Chondrocyte (in vitro differentiated cells): ENCODE measurements at regions not wholly inside any gene's neighbourhood (a gene's known extent, or its start where the extent isn't known, plus 50 kb on each side); places are given as distances from the start of the nearest gene placed in this dataset.

ENCODE experiments used
- DNase-seq: peaks from one replicate; pipeline ENCODE4 v3.0.0; 2021; ENCODE audit warnings: mixed read lengths, low spot score
- H3K27ac Mint-ChIP-seq: one replicate; pipeline ENCODE4 v1.8.0; 2021; ENCODE audit warnings: mild to moderate bottlenecking, moderate library complexity, mixed read lengths; ENCODE audit not compliant: unreplicated experiment
- H3K27me3 Mint-ChIP-seq: 2 replicates; pipeline ENCODE4 v1.8.0; 2021; ENCODE audit warnings: low read depth, mixed read lengths
- H3K36me3 Mint-ChIP-seq: 2 replicates; pipeline ENCODE4 v1.8.0; 2021; ENCODE audit warnings: low read depth, mixed read lengths
- H3K4me1 Mint-ChIP-seq: 2 replicates; pipeline ENCODE4 v1.8.0; 2021; ENCODE audit warnings: low read depth, mild to moderate bottlenecking, mixed read lengths
- H3K4me3 Mint-ChIP-seq: one replicate; pipeline ENCODE4 v1.8.0; 2021; ENCODE audit warnings: mild to moderate bottlenecking, moderate library complexity, mixed read lengths; ENCODE audit not compliant: unreplicated experiment
- H3K9me3 Mint-ChIP-seq: 2 replicates; pipeline ENCODE4 v1.8.0; 2021; ENCODE audit warnings: low read depth, mixed read lengths
- CTCF ChIP-seq: fragments of 200-600 bp; sonication (generic); IDR thresholded peaks from 2 replicates; pipeline ENCODE4 v1.5.0; 2021; ENCODE audit warnings: antibody characterized with exemption, mild to moderate bottlenecking, moderate library complexity

- H3K36me3 Mint-ChIP-seq = peaks cover 3% of the 10 kb centered on the region
- H3K27me3 Mint-ChIP-seq = peaks cover 2% of the 10 kb centered on the region
- peaks cover 18% of the 10 kb centered on the region for H3K9me3 Mint-ChIP-seq
- no peak overlapping the region for H3K4me3 Mint-ChIP-seq
- DNase-seq = no peak
- H3K27ac Mint-ChIP-seq = no peak overlapping the region
- no peak for TF ChIP-seq CTCF
- no peaks in the 10 kb centered on the region for H3K4me1 Mint-ChIP-seq
Measured at GRCh38 chr22:49697047-49697446, 130.6 kb downstream of the BRD1 start.

- H3K27ac Mint-ChIP-seq = no peak overlapping the region
- TF ChIP-seq CTCF = no peak
Measured at GRCh38 chr22:49694462-49695260, 133.0 kb downstream of the BRD1 start.

GRCh38 chr22:49693848-49694247 is 133.8 kb downstream of the BRD1 start:
- H3K36me3 Mint-ChIP-seq = peaks cover 1% of the 10 kb centered on the region
- H3K27me3 Mint-ChIP-seq = peaks cover 10% of the 10 kb centered on the region
- no peaks in the 10 kb centered on the region for H3K4me1 Mint-ChIP-seq
- no peak overlapping the region for H3K4me3 Mint-ChIP-seq
- no peak for DNase-seq
- TF ChIP-seq CTCF = no peak
- H3K27ac Mint-ChIP-seq = no peak overlapping the region
- peaks cover 19% of the 10 kb centered on the region for H3K9me3 Mint-ChIP-seq

More at GRCh38 chr22:49694462-49695260, 133.0 kb downstream of the BRD1 start:
- H3K9me3 Mint-ChIP-seq = peaks cover 19% of the 10 kb centered on the region
- peaks cover 1% of the 10 kb centered on the region for H3K36me3 Mint-ChIP-seq
- no peak overlapping the region for H3K4me3 Mint-ChIP-seq
- DNase-seq = no peak
- H3K4me1 Mint-ChIP-seq = no peaks in the 10 kb centered on the region
- H3K27me3 Mint-ChIP-seq = peaks cover 5% of the 10 kb centered on the region

GRCh38 chr22:49693416-49693815 is 134.3 kb downstream of the BRD1 start:
- Mint-ChIP-seq H3K9me3 (peaks cover 19% of the 10 kb centered on the region), H3K4me3 (no peak overlapping the region), H3K4me1 (no peaks in the 10 kb centered on the region), H3K27me3 (peaks cover 10% of the 10 kb centered on the region), H3K36me3 (peaks cover 1% of the 10 kb centered on the region), H3K27ac (no peak overlapping the region)
- no peak for DNase-seq
- no peak for TF ChIP-seq CTCF

- H3K36me3 Mint-ChIP-seq = peaks cover 1% of the 10 kb centered on the region
- H3K4me3 Mint-ChIP-seq = no peak overlapping the region
- peaks cover 16% of the 10 kb centered on the region for H3K9me3 Mint-ChIP-seq
- no peak overlapping the region for H3K27ac Mint-ChIP-seq
- no peaks in the 10 kb centered on the region for H3K4me1 Mint-ChIP-seq
- no peak for TF ChIP-seq CTCF
- peaks cover 10% of the 10 kb centered on the region for H3K27me3 Mint-ChIP-seq
- DNase-seq = no peak
Measured at GRCh38 chr22:49692499-49693225, 135.0 kb downstream of the BRD1 start.
